CD14-positive monocyte (primary cell): ENCODE measurements at regions not wholly inside any gene's neighbourhood (a gene's known extent, or its start where the extent isn't known, plus 50 kb on each side); places are given as distances from the start of the nearest gene placed in this dataset.

ENCODE experiments used
- DNase-seq, 3 donors: peaks; one replicate each; pipeline ENCODE4 v3.0.0-alpha.2; 2011 to 2022
- H2AFZ ChIP-seq: 2 replicates; pipeline ENCODE4 v1.6.0; 2012; ENCODE audit warnings: mild to moderate bottlenecking, low read depth, low read length, inconsistent platforms; ENCODE audit not compliant: insufficient read depth, poor library complexity, severe bottlenecking
- H3K27ac ChIP-seq, 2 donors: 1 replicate in 1 of 2; 2 replicates in 1 of 2; pipeline ENCODE4 v1.5.1; 2012 to 2013; ENCODE audit warnings: low read length in 2 of 2, control low read depth in 1 of 2, inconsistent platforms in 1 of 2, low read depth in 1 of 2, mild to moderate bottlenecking in 1 of 2
- H3K27me3 ChIP-seq, 2 donors: one replicate each; pipeline versions ENCODE4 v1.6.0 to v1.6.1; 2011 to 2013; ENCODE audit warnings: low read length in 2 of 2; ENCODE audit not compliant: control insufficient read depth in 2 of 2, insufficient read depth in 2 of 2
- H3K36me3 ChIP-seq, 2 donors: replicated peaks in 1 of 2; 1 replicate in 1 of 2; 2 replicates in 1 of 2; pipeline versions ENCODE4 v1.5.1 to v1.6.1; 2012 to 2013; ENCODE audit warnings: low read length in 2 of 2, control low read depth in 1 of 2, inconsistent platforms in 1 of 2, mild to moderate bottlenecking in 1 of 2; ENCODE audit not compliant: insufficient read depth in 2 of 2, control insufficient read depth in 1 of 2
- H3K4me1 ChIP-seq, 2 donors: 1 replicate in 1 of 2; 2 replicates in 1 of 2; pipeline versions ENCODE4 v1.5.1 to v1.6.1; 2012 to 2013; ENCODE audit warnings: low read length in 2 of 2, control low read depth in 1 of 2, inconsistent platforms in 1 of 2, mild to moderate bottlenecking in 1 of 2, moderate library complexity in 1 of 2; ENCODE audit not compliant: insufficient read depth in 2 of 2, control insufficient read depth in 1 of 2
- H3K4me2 ChIP-seq: replicated peaks from 2 replicates; pipeline ENCODE3; 2012; ENCODE audit warnings: low read length, moderate library complexity, mild to moderate bottlenecking; ENCODE audit not compliant: poor library complexity, severe bottlenecking; ENCODE audit errors: extremely low read depth
- H3K4me3 ChIP-seq, 3 experiments: fragments of 200-600 bp in 1 of 3; sonication (generic) in 1 of 3; replicated peaks in 1 of 3; 1 replicate in 2 of 3; 2 replicates in 1 of 3; pipeline ENCODE4 v1.5.1; 2011 to 2013; ENCODE audit warnings: low read length in 3 of 3, mild to moderate bottlenecking in 3 of 3, control low read depth in 2 of 3, low read depth in 2 of 3, inconsistent platforms in 1 of 3, moderate library complexity in 1 of 3
- H3K79me2 ChIP-seq: 2 replicates; pipeline ENCODE4 v1.6.0; 2012; ENCODE audit warnings: mild to moderate bottlenecking, control low read depth, inconsistent platforms, low read length, moderate library complexity; ENCODE audit not compliant: insufficient read depth
- H3K9ac ChIP-seq: 2 replicates; pipeline ENCODE4 v1.6.0; 2017; ENCODE audit warnings: low read length, mild to moderate bottlenecking; ENCODE audit not compliant: insufficient read depth, poor library complexity, severe bottlenecking
- H3K9me3 ChIP-seq, 2 donors: replicated peaks in 1 of 2; 1 replicate in 1 of 2; 2 replicates in 1 of 2; pipeline versions ENCODE4 v1.5.1 to v1.6.1; 2012 to 2013; ENCODE audit warnings: low read length in 2 of 2, control low read depth in 1 of 2; ENCODE audit not compliant: control insufficient read depth in 1 of 2, insufficient read depth in 1 of 2
- H4K20me1 ChIP-seq: 2 replicates; pipeline ENCODE4 v1.6.0; 2012; ENCODE audit warnings: mild to moderate bottlenecking, low read length, control low read depth, moderate library complexity; ENCODE audit not compliant: insufficient read depth
- H3K27ac Mint-ChIP-seq, 7 donors: one replicate each; pipeline ENCODE4 v1.8.0; 2020; ENCODE audit warnings: mild to moderate bottlenecking in 7 of 7, mixed read lengths in 7 of 7, moderate library complexity in 6 of 7, inconsistent platforms in 2 of 7
- H3K27me3 Mint-ChIP-seq, 3 donors: one replicate each; pipeline ENCODE4 v1.8.0; 2021 to 2022; ENCODE audit warnings: low read depth in 3 of 3, mild to moderate bottlenecking in 3 of 3, mixed read lengths in 3 of 3, moderate library complexity in 3 of 3, inconsistent platforms in 1 of 3
- H3K36me3 Mint-ChIP-seq, 2 donors: one replicate each; pipeline ENCODE4 v1.8.0; 2020; ENCODE audit warnings: mixed read lengths in 2 of 2, inconsistent platforms in 1 of 2, mild to moderate bottlenecking in 1 of 2
- H3K4me1 Mint-ChIP-seq: one replicate; pipeline ENCODE4 v1.8.0; 2020; ENCODE audit warnings: mild to moderate bottlenecking, mixed read lengths
- H3K4me3 Mint-ChIP-seq, 2 donors: one replicate each; pipeline ENCODE4 v1.8.0; 2020; ENCODE audit warnings: mild to moderate bottlenecking in 2 of 2, mixed read lengths in 2 of 2, moderate library complexity in 1 of 2
- H3K9me3 Mint-ChIP-seq, 7 donors: one replicate each; pipeline ENCODE4 v1.8.0; 2020 to 2022; ENCODE audit warnings: mixed read lengths in 7 of 7, mild to moderate bottlenecking in 6 of 7, moderate library complexity in 6 of 7, inconsistent platforms in 2 of 7
- WGBS: methylation state at CpG from one replicate; pipeline ENCODE4 v1.1.5; 2013; ENCODE audit warnings: missing lambda C conversion rate; ENCODE audit not compliant: insufficient coverage; 5-methylcytosine and 5-hydroxymethylcytosine counted together
- intact Hi-C, 2 donors: fragments of 100-400 bp; cut with micrococcal nuclease; formaldehyde crosslinking; loops; one replicate each; pipeline versions ENCODE4 v1.15.0 to v1.15.1; 2023
- TF ChIP-seq, protein P1 (sequence below): fragments of 200-600 bp; IDR thresholded peaks from one replicate; pipeline ENCODE4 v1.8.0; 2022; ENCODE audit warnings: antibody characterized with exemption, mild to moderate bottlenecking

DNA sequence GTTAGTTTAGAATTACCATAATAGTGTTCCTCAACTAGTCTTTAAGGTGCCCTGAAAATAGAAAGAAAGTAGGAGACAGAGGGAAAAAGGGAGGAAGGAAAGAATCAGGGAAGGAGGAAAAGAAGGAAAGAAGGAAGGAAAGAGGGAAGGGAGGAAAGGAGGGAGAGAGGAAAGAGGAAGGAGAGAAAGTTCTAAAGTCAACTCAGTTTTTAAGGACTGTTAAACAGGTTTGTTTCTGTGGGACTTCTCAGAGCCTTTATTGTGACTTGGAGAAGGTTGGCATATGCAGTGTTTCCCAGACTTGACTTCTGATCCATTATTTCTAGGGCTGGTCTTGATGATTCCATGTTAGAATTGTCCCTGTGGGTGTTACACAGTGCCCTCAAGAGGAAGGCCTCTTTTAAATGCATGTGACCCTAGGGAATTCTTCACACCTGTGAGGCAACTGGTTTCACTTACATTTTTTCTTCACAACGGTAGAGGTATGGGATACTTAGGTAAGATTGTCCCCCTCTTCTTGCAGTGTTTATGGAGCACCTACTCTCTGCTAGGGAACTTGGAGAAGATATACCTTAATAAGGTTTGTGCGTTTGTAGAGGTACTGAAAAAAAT is 132.7 kb upstream of the GMDS start:
- Mint-ChIP-seq H3K27ac (no peak overlapping the region), H3K27me3 (peaks cover 0 to 1% (median 1%) of the 10 kb centered on the region in 3 donors), H3K36me3 (no peaks in the 10 kb centered on the region), H3K9me3 (peaks cover 0 to 8% (median 2%) of the 10 kb centered on the region in 7 donors), H3K4me3 (no peak overlapping the region), H3K4me1 (peaks cover 5% of the 10 kb centered on the region)
- H3K9me3 ChIP-seq = no peaks in the 10 kb centered on the region
- no peaks in the 10 kb centered on the region for H4K20me1 ChIP-seq
- no peak overlapping the region for H3K4me3 ChIP-seq
- H3K9ac ChIP-seq = no peak overlapping the region
- TF ChIP-seq, protein P1, sequence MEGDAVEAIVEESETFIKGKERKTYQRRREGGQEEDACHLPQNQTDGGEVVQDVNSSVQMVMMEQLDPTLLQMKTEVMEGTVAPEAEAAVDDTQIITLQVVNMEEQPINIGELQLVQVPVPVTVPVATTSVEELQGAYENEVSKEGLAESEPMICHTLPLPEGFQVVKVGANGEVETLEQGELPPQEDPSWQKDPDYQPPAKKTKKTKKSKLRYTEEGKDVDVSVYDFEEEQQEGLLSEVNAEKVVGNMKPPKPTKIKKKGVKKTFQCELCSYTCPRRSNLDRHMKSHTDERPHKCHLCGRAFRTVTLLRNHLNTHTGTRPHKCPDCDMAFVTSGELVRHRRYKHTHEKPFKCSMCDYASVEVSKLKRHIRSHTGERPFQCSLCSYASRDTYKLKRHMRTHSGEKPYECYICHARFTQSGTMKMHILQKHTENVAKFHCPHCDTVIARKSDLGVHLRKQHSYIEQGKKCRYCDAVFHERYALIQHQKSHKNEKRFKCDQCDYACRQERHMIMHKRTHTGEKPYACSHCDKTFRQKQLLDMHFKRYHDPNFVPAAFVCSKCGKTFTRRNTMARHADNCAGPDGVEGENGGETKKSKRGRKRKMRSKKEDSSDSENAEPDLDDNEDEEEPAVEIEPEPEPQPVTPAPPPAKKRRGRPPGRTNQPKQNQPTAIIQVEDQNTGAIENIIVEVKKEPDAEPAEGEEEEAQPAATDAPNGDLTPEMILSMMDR = no peak
- no peak overlapping the region for H3K27ac ChIP-seq
- no peaks in the 10 kb centered on the region for H3K27me3 ChIP-seq
- no CpG with 5 or more reads among the region's 2 CpGs for WGBS
- no peaks in the 10 kb centered on the region for H3K36me3 ChIP-seq
- no peak overlapping the region for H3K4me2 ChIP-seq
- no peak for DNase-seq
- H3K79me2 ChIP-seq = no peaks in the 10 kb centered on the region
- no peak overlapping the region for H2AFZ ChIP-seq
- intact Hi-C loops = no loop called here
- no peaks in the 10 kb centered on the region for H3K4me1 ChIP-seq

DNA sequence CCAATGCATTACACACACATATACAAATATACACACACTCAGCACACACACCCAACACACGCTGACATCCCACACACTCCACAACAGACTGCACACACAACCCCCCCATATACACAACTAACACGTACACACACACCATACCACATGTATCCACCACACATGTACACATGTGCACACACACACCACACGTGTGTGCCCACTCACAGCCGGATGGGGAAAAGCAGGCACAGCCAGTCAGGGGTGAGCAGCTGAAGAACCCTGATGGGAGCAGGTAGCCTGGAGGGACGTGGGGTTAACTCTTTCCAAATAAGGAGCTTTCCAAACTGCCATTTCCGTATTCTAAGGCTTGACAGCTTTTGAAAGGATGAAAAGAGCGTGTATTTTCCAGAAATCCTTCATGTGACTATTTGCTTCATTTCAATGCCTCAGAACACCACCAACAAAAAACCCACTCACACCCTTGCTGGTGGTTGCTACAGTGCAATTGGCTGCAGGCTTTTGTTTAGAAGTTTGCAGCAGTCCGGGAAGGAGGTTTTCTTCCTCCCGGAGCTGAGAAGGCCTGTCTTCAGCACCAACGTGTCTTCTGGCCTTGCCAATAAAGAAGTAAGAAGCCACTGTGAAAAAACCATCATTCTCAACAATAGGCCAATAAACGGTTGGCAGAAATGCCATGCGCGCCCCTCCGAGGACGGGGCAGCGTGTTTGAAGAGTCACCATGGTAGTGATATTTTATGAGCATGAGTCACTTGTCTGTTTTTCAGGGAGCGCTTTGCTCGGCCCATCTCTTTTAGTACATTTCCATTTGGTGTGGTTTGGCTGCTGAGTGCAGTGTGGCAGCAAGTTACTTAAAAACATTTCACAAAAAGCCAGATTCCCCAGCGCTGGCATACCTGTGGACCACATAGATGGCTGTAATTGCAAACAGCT is 131.3 kb upstream of the GMDS start:
- intact Hi-C loops = no loop called here
- DNase-seq = no peak
- H3K27me3 ChIP-seq = no peaks in the 10 kb centered on the region
- WGBS = 99% methylated on average over 8 of the region's 19 CpGs
- Mint-ChIP-seq H3K4me3 (no peak overlapping the region), H3K27me3 (peaks cover 0 to 1% (median 1%) of the 10 kb centered on the region in 3 donors), H3K4me1 (peaks cover 5% of the 10 kb centered on the region), H3K27ac (peak overlapping the region in 1 of 7 donors; percentile 68), H3K9me3 (peaks cover 0 to 8% (median 2%) of the 10 kb centered on the region in 7 donors), H3K36me3 (no peaks in the 10 kb centered on the region)
- no peak overlapping the region for H2AFZ ChIP-seq
- no peaks in the 10 kb centered on the region for H4K20me1 ChIP-seq
- H3K9ac ChIP-seq = no peak overlapping the region
- TF ChIP-seq, protein P1 = no peak
- no peak overlapping the region for H3K4me2 ChIP-seq
- H3K9me3 ChIP-seq = no peaks in the 10 kb centered on the region
- no peak overlapping the region for H3K4me3 ChIP-seq
- H3K79me2 ChIP-seq = no peaks in the 10 kb centered on the region
- no peak overlapping the region for H3K27ac ChIP-seq
- no peaks in the 10 kb centered on the region for H3K4me1 ChIP-seq
- no peaks in the 10 kb centered on the region for H3K36me3 ChIP-seq
